ENCODE measurements at regions not wholly inside any gene's neighbourhood (a gene's known extent, or its start where the extent isn't known, plus 50 kb on each side); places are given as distances from the start of the nearest gene placed in this dataset.

DNA sequence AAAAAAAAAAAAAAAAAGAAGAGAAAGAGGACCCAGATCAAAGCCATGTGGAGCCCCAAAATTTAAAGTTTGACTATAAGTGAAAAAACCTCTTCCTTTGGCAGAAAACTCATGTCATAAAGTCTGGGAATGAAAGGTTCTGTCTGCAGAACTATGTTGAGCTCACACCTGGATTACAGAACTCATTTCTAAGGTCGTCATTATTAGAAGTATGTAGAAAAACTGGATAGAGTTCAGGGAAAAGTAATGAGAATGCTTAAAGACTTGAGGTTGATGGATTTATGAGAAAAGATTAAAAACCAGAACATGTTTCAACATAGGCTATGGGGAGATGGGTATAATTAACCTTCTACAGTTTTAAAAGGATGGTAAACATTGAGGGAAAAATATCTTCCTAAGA lies 90.7 kb upstream of the COL11A1 start:
- ATAC-seq (ENCODE audit: low read depth): no peak
- POLR2A ChIA-PET: no interaction called here
- H3K4me3 Mint-ChIP-seq: no peak overlapping the region

DNA sequence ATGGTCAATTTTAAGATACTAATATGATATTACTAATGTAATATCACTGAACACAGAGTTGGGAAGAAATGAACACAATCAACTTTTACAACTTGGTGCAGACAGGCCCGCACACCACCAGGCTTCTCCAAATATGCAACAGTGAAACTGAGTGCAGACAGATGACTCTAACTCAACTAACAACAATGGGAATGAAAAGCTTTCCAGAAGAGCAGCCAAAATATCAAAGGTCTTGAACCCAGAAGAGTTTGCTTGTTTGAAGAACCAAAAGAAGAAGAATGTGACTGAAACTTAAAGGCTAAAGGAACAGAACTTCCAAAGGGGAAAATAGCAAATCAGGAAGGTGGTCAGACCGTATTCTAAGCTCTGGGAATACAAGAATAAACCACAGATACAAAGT lies 89.8 kb upstream of the COL11A1 start:
- no peaks in the 10 kb centered on the region for H3K9me3 Mint-ChIP-seq
- H3K4me1 Mint-ChIP-seq: no peaks in the 10 kb centered on the region
- POLR2A ChIA-PET: no interaction called here
- H3K27me3 Mint-ChIP-seq: no peaks in the 10 kb centered on the region
- H3K4me3 Mint-ChIP-seq: no peak overlapping the region
- DNase-seq (no peak), ATAC-seq (ENCODE audit: low read depth) (no peak)
- no peaks in the 10 kb centered on the region for H3K36me3 Mint-ChIP-seq
- H3K27ac Mint-ChIP-seq: no peak overlapping the region

More for the DNA sequence above, 90.7 kb upstream of the COL11A1 start:
- no peak overlapping the region for H3K27ac Mint-ChIP-seq
- H3K9me3 Mint-ChIP-seq: no peaks in the 10 kb centered on the region
- H3K4me1 Mint-ChIP-seq: no peaks in the 10 kb centered on the region
- no peak for DNase-seq
- no peaks in the 10 kb centered on the region for H3K36me3 Mint-ChIP-seq
- no peaks in the 10 kb centered on the region for H3K27me3 Mint-ChIP-seq

DNA sequence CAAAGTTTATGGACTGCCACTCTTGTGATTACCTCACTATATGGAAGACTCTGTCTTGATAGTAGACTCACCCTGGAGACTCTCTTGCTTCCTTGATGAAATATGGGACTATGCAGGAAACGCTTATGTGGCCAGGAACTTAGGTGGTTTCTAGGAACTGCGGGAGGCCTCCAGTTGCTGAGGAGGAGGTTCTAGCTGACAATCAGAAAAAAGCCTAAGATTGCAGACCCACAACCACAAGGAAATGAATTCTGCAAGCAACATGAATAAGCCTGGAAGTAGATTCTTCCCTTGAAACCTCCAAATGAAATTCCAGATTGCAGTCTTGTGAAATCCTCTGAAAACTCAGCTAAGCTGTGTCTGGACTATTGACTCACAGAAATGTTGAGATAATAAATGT lies 88.9 kb upstream of the COL11A1 start:
- Mint-ChIP-seq H3K4me3 (no peak overlapping the region), H3K4me1 (no peaks in the 10 kb centered on the region), H3K9me3 (no peaks in the 10 kb centered on the region), H3K27ac (no peak overlapping the region), H3K27me3 (no peaks in the 10 kb centered on the region), H3K36me3 (no peaks in the 10 kb centered on the region)
- DNase-seq (no peak), ATAC-seq (ENCODE audit: low read depth) (no peak)
- POLR2A ChIA-PET: no interaction called here

DNA sequence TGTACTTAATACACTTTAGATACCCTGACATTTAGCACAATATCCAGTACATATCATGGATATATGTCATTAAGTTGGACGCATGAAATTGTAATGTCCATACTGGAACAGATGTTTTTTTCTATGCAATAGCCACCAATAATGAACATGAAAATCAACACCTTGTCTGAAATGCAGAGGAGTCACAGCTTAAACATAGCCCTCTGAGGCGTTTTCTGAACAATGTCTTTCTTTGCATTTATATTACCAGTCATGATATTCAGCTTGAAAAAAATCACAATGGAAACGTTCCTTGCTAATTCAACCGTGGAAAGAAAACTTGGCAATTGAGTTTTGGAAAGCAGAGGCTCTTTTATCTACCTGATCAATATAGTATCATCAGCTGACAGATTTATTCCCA lies 86.7 kb upstream of the COL11A1 start:
- no peaks in the 10 kb centered on the region for H3K36me3 Mint-ChIP-seq
- H3K9me3 Mint-ChIP-seq: no peaks in the 10 kb centered on the region
- DNase-seq (no peak), ATAC-seq (ENCODE audit: low read depth) (no peak)
- H3K27me3 Mint-ChIP-seq: no peaks in the 10 kb centered on the region
- no peak overlapping the region for H3K27ac Mint-ChIP-seq
- H3K4me3 Mint-ChIP-seq: no peak overlapping the region
- H3K4me1 Mint-ChIP-seq: no peaks in the 10 kb centered on the region
- POLR2A ChIA-PET: no interaction called here

DNA sequence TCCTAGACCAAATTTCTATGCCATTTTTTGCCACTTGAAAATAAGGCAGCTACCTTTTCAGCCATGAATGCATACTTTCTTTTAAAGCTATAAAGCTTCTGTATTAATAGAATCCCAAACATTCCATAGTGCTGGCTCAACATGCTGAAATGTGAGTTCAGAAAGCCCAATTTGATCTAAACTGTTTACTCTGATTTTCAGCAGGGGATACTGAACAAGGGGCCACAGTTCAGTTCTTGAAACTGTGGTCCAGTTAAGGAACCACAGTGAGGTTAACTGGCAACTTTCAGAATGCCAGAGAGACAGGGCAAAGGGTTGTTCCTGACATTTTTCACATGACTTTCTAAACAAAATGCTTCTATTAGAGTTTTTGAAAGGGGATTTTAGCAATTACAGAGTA lies 85.7 kb upstream of the COL11A1 start:
- no peak for DNase-seq
- Mint-ChIP-seq H3K4me3 (no peak overlapping the region), H3K27me3 (no peaks in the 10 kb centered on the region), H3K9me3 (no peaks in the 10 kb centered on the region), H3K36me3 (no peaks in the 10 kb centered on the region), H3K4me1 (no peaks in the 10 kb centered on the region), H3K27ac (no peak overlapping the region)
- no peak for ATAC-seq (ENCODE audit: low read depth)
- POLR2A ChIA-PET: no interaction called here

DNA sequence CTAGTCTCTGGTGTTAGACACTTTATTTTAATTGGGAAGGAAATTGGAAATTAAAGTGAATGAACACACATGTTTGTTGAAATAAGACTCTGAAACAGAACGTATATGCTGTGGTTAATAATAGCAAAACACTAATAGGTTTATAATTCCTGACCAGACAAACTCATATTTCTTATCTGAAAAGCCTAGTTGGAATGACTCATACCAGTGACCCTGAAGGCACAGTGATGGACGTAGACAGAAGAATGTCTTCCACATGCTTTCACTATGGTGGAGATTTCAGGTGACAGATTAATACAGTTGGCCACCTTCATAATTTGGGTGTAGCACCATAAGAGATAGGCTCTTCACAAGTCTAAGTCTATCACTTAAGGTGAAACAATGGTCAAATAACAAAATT lies 83.0 kb upstream of the COL11A1 start:
- H3K27ac Mint-ChIP-seq: no peak overlapping the region
- no peak overlapping the region for H3K4me3 Mint-ChIP-seq
- POLR2A ChIA-PET: no interaction called here
- no peaks in the 10 kb centered on the region for H3K36me3 Mint-ChIP-seq
- no peaks in the 10 kb centered on the region for H3K27me3 Mint-ChIP-seq
- H3K4me1 Mint-ChIP-seq: no peaks in the 10 kb centered on the region
- ATAC-seq (ENCODE audit: low read depth): no peak
- peaks cover 2% of the 10 kb centered on the region for H3K9me3 Mint-ChIP-seq
- DNase-seq: no peak

DNA sequence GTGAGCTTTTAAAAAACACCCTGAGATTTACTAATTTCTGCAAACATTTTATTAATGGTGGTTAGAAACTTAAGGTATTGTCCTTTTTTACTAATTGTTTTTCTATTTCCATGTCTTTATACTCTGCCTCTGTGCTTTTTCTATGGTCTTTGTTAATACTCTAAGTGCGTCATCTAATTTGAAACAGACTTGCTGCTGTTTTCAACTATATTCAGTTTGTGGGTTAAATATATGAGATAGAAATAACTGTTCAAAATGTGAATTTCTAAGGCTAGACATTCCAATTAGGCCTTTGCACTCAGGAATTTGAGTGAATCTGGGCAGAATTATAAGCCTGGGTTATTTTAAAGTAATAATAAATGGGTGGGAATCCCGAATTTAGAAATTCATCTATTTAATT lies 82.4 kb upstream of the COL11A1 start:
- H3K4me1 Mint-ChIP-seq: no peaks in the 10 kb centered on the region
- DNase-seq: no peak
- POLR2A ChIA-PET: no interaction called here
- H3K36me3 Mint-ChIP-seq: no peaks in the 10 kb centered on the region
- H3K4me3 Mint-ChIP-seq: no peak overlapping the region
- H3K9me3 Mint-ChIP-seq: peaks cover 2% of the 10 kb centered on the region
- no peaks in the 10 kb centered on the region for H3K27me3 Mint-ChIP-seq
- no peak for ATAC-seq (ENCODE audit: low read depth)
- H3K27ac Mint-ChIP-seq: no peak overlapping the region

DNA sequence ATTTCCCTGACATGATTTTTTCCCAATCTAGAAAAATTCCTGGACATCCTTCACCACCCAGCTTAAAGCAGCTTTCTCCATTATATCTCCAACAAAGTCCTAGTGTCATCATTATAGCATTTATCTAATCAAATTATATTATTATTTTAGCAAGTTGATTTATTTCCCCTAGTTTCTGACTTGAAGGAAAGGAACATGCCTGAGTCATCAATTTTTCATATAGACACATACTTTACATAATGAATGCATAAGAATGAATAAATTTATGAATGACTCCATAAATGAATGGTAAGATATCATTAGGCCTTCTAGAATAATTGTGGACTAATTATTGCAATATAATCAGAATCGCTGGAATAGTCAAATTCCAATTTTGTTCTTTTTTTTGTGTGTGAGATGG lies 79.4 kb upstream of the COL11A1 start:
- Mint-ChIP-seq H3K9me3 (peaks cover 6% of the 10 kb centered on the region), H3K4me1 (no peaks in the 10 kb centered on the region), H3K27ac (no peak overlapping the region), H3K36me3 (no peaks in the 10 kb centered on the region), H3K27me3 (no peaks in the 10 kb centered on the region), H3K4me3 (no peak overlapping the region)
- ATAC-seq (ENCODE audit: low read depth) (no peak), DNase-seq (no peak)
- POLR2A ChIA-PET: no interaction called here

DNA sequence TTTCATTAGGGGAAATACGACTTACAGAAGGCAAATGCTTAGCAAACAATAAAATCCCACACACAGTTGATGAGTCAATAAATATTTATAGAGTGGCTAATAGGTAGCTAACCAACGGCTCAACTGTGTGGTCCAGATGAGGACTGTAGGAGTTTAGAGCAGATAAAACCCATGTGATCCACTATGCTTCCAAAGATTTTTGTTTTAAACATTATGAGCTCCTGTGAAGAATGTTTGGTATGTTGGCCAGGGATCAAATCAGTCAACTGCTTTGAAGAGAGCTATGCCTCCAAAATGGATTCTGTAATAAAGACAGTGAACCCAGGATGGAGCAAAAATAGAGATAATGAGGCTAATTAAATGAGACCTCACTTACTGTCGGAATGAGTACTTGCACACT lies 72.3 kb upstream of the COL11A1 start:
- no peak overlapping the region for H3K4me3 Mint-ChIP-seq
- H3K4me1 Mint-ChIP-seq: no peaks in the 10 kb centered on the region
- no peaks in the 10 kb centered on the region for H3K36me3 Mint-ChIP-seq
- H3K9me3 Mint-ChIP-seq: peaks cover 4% of the 10 kb centered on the region
- no peak overlapping the region for H3K27ac Mint-ChIP-seq
- no peaks in the 10 kb centered on the region for H3K27me3 Mint-ChIP-seq
- ATAC-seq (ENCODE audit: low read depth) (no peak), DNase-seq (no peak)
- POLR2A ChIA-PET: no interaction called here

DNA sequence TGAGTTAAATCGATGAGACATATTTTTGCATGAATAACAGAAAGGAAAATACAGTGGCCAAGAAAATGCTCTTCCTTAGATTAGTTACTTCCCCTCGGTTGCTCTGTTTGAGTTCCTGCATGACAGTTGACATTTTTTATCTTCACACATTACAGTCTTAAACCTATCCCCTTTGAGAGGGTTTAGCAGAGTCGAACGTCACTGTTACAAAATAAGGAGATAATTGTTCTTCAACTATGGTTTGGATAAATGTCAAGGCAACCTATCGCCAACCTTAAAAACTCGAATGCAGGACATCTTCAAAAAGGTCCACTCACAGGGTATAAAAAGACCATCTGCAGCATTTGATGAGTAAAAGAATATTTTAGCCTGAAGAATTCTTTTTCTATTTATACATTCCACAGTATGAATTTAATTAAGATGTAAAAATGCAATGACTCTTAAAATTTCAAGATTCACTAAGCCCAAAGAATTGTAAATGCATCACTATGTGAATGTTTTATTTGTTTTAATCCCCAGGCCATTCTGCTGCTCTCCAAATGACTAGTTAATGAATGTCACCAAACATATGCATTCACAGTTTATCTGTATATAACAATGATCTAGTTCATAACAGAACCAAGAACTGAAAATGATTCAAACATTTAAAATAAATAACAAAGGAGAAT lies 68.9 kb upstream of the COL11A1 start:
- no peaks in the 10 kb centered on the region for H3K4me1 Mint-ChIP-seq
- H3K27ac Mint-ChIP-seq: no peak overlapping the region
- H3K36me3 Mint-ChIP-seq: no peaks in the 10 kb centered on the region
- no peaks in the 10 kb centered on the region for H3K27me3 Mint-ChIP-seq
- no peak for ATAC-seq (ENCODE audit: low read depth)
- POLR2A ChIA-PET: no interaction called here
- no peaks in the 10 kb centered on the region for H3K9me3 Mint-ChIP-seq
- H3K4me3 Mint-ChIP-seq: no peak overlapping the region
- DNase-seq: no peak

DNA sequence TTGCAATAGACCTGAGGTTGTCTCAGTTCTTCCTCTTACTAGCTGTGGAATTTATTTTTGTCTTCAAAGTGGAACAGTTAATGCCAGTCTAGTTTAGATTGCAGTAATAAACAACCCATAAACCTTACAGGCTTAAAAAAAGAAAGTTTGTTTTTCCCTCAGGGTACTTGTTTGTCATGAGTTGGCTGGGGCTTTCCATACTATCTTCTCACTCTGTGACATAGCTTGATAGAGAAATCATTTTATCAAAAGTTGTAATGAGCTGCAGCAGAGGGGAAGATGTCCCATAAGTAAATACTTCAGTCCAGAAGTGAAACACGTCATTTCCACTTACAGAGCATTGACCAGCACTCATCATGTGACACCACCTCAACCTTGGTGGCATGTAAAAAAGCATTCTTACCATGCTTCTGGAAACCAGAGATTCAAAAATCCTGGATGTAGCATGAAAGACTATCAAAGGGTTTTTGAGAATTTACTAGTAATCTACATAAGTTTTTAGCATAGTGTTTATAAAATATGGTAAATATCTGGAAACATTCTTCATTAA lies 62.8 kb upstream of the COL11A1 start:
- POLR2A ChIA-PET: no interaction called here
- Mint-ChIP-seq H3K4me3 (no peak overlapping the region), H3K27ac (no peak overlapping the region), H3K36me3 (no peaks in the 10 kb centered on the region), H3K9me3 (peaks cover 2% of the 10 kb centered on the region), H3K27me3 (no peaks in the 10 kb centered on the region), H3K4me1 (no peaks in the 10 kb centered on the region)
- ATAC-seq (ENCODE audit: low read depth): no peak
- DNase-seq: no peak

DNA sequence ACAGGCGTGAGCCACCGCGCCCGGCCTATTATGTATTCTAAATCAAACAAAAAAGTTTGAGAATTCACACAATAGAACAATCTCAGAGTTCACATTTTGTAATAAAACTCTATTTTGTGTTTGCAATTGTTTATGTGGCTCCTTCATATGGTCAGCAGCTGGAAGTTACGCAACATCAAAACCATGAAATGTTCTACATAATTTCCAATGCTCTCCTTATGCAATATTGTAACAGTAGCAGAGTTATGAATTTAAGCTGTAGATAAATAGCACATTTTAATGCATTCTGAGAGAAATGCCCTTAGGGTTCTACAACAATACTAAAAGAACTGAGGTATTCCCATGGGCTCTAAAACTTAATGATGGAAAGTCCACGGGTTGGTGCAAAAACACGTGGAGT lies 62.3 kb upstream of the COL11A1 start:
- POLR2A ChIA-PET: no interaction called here
- no peak overlapping the region for H3K4me3 Mint-ChIP-seq
- no peaks in the 10 kb centered on the region for H3K27me3 Mint-ChIP-seq
- H3K4me1 Mint-ChIP-seq: no peaks in the 10 kb centered on the region
- H3K36me3 Mint-ChIP-seq: no peaks in the 10 kb centered on the region
- H3K9me3 Mint-ChIP-seq: peaks cover 4% of the 10 kb centered on the region
- no peak overlapping the region for H3K27ac Mint-ChIP-seq
- ATAC-seq (ENCODE audit: low read depth) (no peak), DNase-seq (no peak)

DNA sequence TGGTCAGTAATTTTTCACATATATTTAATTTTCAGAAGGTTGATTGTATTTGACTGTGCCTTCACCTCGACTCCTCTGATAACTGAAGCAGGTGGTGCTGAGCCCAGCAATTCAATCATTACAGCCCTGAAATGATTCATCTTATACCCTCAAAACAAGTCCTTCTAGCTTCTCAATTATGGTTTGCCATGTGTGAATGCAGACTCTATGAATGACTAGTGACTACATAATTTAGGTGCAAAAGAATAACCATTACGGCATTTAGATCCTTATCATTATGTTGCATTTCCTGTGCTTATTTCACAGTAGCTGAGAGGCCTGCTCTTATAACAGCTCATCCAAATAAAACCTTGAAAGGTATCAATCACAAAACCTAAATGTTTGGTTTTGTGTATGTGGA lies 54.0 kb upstream of the COL11A1 start:
- POLR2A ChIA-PET: interaction anchor here (0.7 kb wide), 1 partner anchor 247 kb away, joined by 6 read pairs; no protein-coding TSS in a partner anchor
- no peaks in the 10 kb centered on the region for H3K4me1 Mint-ChIP-seq

DNA sequence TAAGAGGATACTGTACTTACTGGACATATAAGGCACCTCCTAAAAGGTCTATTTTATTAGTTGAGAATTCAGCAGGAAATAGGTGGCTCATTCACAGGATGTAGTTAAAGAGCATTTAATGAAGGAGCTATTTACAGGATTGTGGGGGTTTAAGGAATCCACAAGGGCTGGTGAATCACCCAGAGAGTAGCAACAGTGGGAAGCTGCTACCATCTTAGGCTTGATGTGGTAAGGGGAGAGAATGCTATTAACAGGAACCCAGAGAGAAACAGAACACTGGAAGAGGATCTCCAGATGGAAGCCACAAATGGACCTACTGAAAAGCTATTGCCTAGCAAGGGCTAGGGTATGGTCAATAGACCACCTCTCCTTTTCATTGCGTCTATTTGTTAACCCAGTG lies 52.0 kb upstream of the COL11A1 start:
- Mint-ChIP-seq H3K9me3 (no peaks in the 10 kb centered on the region), H3K4me3 (no peak overlapping the region), H3K27me3 (no peaks in the 10 kb centered on the region), H3K4me1 (no peaks in the 10 kb centered on the region), H3K36me3 (no peaks in the 10 kb centered on the region), H3K27ac (no peak overlapping the region)
- POLR2A ChIA-PET: no interaction called here
- DNase-seq: no peak
- ATAC-seq (ENCODE audit: low read depth): no peak

More for the DNA sequence above, 54.0 kb upstream of the COL11A1 start:
- ATAC-seq (ENCODE audit: low read depth): no peak
- Mint-ChIP-seq H3K36me3 (no peaks in the 10 kb centered on the region), H3K27me3 (no peaks in the 10 kb centered on the region), H3K27ac (no peak overlapping the region), H3K4me3 (no peak overlapping the region), H3K9me3 (peaks cover 4% of the 10 kb centered on the region)
- DNase-seq: no peak
